ENCODE measurements at regions not wholly inside any gene's neighbourhood (a gene's known extent, or its start where the extent isn't known, plus 50 kb on each side); places are given as distances from the start of the nearest gene placed in this dataset.
"Not testable (repeated sequence)": the region's sequence is repeated elsewhere in the genome, so short reads cannot be mapped to it uniquely, and the experiment has no call there.

DNA sequence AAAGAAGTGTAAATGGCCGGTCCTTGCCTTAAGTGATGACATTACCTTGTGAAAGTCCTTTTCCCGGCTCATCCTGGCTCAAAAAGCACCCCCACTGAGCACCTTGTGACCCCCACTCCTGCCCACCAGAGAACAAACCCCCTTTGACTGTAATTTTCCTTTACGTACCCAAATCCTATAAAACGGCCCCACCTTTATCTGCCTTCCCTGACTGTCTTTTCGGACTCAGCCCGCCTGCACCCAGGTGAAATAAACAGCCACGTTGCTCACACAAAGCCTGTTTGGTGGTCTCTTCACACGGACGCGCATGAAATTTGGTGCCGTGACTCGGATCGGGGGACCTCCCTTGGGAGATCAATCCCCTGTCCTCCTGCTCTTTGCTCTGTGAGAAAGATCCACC, 112.4 kb downstream of the NPY start:
- not testable (repeated sequence) for DNase-seq

DNA sequence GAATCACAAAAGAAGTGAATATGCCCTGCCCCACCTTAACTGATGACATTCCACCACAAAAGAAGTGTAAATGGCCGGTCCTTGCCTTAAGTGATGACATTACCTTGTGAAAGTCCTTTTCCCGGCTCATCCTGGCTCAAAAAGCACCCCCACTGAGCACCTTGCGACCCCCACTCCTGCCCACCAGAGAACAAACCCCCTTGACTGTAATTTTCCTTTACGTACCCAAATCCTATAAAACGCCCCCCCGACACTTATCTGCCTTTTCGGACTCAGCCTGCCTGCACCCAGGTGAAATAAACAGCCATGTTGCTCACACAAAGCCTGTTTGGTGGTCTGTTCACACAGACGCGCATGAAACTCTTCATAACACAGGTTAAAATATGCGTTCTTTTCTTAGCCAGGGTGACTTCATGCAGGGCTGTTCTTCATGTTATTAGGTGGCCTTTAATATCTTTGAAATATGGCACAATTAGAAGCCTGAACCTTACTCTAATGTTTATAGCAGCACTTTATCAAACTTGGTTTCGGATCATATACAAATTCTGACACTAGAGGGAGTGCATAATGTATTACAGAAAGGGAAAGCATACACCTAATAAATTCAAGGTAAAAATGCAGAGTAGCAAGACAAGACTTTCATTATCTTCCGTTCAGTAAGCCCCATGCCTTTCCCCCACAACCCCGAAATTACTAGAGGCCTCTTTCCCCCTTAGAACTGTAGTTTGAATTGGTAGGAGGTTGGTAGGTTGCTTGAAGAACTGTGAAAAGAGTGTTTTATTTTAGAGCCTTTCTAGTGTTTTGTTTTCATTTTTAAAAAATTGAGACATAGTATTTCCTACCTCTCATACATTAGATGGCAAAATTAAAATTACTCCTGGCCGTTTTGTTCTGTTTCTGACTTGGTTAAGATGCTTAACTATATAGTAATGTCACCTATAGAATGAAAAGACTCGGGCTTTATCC, 117.9 kb downstream of the NPY start:
- DNase-seq: no peak

GRCh38 chr7:24402655-24403054, 118.7 kb downstream of the NPY start:
- DNase-seq: no peak

GRCh38 chr7:24403557-24403956, 119.6 kb downstream of the NPY start:
- DNase-seq: no peak

DNA sequence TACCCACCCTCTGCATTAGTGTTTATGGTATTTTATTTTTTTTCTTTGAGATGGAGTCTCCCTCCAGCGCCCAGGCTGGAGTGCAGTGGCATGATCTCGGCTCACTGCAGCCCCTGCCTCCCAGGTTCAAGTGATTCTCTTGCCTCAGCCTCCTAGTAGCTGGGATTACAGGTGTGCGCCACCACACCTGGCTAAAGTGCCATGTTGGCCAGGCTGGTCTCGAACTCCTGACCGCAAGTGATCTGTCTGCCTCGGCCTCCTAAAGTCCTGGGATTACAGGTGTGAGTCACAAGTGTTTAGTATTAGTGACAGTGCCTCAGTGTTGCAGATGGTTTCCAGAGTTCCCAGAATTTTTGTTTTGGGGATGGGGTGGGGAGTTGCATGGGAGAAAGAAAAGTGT, 120.3 kb downstream of the NPY start:
- no peak for DNase-seq

DNA sequence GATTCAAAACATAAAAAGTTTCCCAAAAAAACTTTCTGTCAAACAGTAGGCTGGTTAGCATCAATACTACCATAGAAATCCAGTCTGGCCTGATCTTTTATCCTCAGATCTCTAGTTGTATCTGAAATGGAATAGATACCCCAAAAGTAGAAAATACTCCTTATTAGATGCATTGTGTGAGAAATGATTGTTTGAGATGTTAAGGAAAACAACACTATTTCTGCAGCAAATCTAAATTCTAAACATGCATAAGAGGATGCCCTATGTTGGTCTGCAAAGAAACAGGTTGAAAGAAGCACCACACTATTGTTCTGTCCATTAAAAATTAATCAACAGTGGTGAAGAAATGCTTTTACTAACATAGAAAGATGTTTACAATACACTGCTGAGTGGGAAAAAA, 121.0 kb downstream of the NPY start:
- no peak for DNase-seq

- DNase-seq: peak in 1 of 2 donors; percentile 2
Observed at GRCh38 chr7:24406053-24406788, 122.2 kb downstream of the NPY start.

GRCh38 chr7:24406789-24407299, 122.9 kb downstream of the NPY start:
- DNase-seq: no peak

GRCh38 chr7:24407965-24408364, 124.0 kb downstream of the NPY start:
- DNase-seq: no peak

DNA sequence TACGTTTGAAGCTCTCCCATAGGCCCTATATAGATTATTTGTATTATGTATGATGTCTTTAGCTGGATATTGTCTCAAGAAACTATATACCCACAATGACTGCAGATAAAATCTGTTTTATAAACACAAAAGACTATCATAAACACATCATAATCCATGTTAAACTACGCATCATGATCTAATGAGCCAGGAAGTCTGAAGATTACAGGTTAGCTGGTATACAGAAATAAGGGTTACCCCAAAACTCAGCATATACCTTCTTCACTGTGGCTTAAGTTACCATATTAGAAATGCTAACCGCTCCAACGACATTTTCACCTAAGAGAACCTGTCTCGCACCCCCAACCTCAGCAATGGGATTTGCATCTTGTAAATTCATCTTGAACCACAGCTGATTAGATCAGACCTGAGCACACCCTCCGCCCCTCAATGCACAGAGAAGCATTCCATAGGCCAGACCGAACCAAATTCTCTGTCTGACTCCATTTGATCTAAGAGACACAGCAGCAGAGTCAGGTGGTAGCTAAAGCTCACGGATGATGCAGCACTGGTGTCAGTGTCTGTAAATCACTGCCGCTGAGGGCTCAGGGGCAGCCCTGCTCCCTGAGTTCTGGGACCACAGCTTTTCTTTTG, 124.9 kb downstream of the NPY start:
- no peak for DNase-seq

DNA sequence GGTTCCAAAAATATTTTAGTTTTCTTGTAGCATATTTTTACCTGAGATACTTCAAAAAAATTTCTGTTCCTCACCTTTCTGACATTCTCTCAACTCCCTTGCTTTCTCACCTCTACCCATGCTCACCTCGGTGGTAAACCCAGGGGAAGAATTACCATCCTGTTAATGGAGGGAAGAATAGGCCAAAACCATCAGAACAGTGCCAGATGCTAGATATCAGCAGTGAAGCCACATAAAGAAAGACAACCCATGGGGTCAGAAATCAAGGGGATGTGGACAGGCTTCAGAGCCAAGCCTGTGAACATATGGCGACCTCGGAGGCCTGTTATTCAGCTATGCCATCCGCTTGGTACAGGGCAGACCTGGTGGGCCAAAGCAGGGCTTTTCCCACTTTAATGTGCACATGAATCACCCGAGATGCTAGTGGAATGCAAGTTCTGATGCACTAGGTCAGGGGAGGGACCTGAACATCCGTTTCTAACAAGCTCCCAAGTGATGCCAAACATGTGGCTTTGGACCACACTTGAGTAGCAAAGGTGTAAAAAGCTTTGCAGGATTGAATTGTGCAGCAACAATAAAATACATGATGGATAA, 125.5 kb downstream of the NPY start:
- no peak for DNase-seq

DNA sequence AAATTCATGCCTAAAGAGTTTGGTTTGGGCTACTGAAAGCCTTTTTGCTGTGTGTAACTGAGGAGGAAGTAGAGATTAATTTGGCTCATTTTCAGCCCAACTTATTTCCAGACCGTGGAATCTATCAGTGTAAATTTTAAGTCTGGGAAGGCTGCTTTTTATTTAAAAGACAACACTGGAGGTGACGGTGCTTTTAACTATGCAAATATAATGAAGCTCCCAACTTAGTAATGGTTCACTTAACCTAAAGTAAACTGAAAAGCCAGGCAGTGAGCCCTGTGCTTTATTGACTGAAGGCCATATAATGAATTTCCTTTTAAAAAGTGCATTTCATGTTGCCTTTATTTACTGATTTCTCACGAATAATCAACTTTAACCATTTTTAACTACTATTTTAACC, 127.2 kb downstream of the NPY start:
- DNase-seq: no peak

DNA sequence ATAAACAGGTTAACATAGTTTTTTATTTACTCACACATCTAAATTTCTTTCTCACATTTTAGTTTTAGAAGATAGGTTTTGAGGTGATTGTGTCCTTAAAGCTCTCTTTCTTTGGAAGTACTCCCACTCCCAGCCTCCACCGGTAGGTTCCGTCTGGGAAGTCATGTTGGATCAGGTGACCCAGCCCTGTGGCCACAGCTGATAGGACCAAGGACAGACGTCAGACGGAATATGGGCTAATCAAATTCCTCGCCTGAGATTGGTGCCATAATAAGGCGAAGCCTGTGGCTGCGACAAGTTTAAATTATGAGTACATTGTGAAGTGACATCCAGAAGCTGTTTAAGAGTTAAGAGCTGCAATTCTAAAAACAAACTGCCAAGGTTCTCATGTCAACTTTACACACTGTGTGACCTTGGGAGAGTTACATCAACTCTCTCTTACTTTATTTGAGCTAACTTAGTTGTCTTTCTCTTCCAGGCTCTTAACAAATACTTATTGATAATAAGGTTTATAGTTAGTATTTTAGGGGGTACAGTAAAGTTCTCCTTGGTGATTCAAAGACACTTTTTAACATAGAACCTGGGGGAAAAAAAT, 133.6 kb downstream of the NPY start:
- DNase-seq: no peak

DNA sequence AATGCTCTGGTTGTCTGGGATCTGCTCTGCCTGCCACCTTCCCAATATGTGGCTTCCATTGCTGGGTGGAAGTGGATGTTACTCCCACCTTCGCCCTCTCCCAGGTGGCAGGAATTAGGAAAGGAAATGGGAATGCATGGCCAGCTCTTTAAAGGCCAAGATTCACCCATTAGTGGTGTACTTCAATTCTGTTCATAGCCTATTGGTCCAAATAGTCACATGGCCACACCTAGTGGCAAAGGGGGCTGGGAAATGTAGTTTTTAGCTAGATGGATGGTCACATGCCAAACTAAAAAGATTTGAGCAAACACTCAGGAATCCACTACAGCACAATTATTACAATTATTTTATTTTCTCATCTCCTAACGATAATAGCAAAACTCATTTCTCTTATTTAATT, 135.1 kb downstream of the NPY start:
- DNase-seq: no peak

DNA sequence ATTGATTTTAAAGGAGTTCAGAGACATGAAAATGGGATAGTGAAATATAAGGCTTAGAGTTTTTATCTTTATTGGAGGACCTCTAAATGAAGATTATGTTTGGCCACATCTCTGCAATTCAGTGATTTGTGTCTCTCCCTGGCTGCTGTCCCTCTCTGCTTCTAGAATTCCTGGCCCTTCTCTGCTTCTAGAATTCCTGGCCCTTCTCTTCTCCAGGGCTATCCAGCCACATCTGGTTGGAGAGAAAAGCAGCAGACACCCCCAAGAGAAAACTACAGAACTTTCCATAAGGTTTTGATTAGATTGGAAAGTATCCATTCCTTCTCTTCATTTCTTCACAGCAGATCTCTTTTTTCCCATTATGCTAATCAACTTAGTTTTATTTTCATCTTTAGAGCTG, 135.5 kb downstream of the NPY start:
- DNase-seq: no peak

DNA sequence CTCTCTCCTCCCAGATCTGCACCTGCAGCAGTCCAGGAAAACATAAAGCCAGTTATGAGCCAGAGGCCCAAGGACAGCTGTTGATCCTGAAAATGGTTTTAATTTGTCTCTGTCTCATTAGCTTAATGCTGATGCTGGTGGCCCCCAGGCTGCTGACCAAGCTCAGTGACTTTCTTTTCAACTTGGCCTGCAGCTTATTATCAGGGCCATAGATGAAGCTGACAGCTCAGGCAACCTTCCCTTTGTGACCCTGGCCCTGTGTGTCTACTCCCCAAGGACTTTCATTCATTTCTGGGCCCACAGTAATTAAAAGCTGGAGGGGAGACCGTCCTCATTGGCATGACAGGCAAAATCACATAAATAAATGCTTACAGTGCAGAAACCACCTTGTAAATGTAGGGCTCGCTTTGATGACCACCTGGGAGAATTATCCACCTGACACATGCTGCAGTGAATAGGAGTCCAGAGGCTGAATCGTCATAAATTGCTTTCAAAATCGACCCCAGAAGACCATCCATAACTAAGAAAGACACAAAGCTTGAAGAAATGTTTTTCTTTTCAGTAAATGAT, 138.5 kb downstream of the NPY start:
- no peak for DNase-seq

DNA sequence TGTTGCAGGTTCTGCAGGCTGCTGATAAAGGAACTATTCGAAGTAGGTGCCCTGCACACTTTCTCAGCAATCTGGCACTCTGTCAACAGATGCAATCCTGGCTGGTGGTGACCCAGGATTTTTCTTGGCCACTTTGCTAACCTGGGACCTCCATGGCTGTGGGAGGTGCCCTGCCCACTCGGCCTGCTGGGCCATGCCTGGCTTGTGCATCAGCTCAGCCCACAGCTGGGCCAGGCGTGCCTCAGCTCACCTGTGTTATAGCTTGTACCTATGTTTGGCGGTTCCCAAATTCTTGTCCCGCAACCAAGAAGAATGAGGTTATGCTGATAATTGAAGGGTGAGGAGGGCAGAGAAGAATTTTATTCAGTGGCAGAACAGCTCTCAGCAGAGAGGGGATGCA, 141.7 kb downstream of the NPY start:
- no peak for DNase-seq

GRCh38 chr7:24427048-24427447, 143.1 kb downstream of the NPY start:
- no peak for DNase-seq

DNA sequence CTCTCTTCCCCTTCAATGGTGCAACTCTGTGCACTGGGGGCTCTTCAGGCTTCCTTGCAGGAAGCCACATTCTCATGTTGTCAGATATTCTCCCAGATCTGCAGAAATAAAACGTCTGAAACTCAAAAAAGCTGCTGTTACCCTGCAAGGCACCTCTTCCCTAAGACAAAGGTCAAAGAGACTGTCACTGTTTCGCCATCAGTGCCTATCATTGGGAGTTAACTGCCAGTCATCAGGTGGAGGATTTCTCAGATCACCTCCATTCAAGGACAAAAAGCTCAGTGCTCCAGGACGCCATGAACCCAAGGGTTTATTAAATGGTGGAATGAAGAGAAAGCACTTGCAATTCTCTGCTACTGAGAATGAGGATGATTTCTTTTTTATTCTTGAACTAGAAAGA, 144.6 kb upstream of the PALS2 start:
- no peak for DNase-seq

DNA sequence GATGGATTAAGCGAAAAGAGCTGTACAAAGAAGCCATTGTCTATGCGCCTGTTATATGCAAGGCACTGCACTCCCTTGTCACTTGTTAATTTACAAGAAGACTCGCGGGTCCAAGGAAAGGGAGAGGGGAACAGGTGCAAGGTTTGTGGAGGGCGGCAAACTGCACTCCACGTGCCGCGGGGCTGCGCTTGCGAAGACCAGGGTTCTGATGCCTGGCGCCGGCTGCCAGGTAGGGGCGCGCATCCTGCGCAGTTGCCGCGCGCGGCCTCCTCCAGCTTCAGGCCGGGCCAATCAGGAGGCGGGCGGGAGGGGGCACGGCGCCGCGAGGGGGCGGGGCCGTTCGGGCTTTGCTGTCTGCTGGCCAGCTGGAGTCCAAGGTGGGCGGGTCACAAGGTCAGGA, 140.6 kb upstream of the PALS2 start:
- DNase-seq: no peak

GRCh38 chr7:24434972-24435371, 138.3 kb upstream of the PALS2 start:
- no peak for DNase-seq
